ENCODE measurements at regions not wholly inside any gene's neighbourhood (a gene's known extent, or its start where the extent isn't known, plus 50 kb on each side); places are given as distances from the start of the nearest gene placed in this dataset.

DNA sequence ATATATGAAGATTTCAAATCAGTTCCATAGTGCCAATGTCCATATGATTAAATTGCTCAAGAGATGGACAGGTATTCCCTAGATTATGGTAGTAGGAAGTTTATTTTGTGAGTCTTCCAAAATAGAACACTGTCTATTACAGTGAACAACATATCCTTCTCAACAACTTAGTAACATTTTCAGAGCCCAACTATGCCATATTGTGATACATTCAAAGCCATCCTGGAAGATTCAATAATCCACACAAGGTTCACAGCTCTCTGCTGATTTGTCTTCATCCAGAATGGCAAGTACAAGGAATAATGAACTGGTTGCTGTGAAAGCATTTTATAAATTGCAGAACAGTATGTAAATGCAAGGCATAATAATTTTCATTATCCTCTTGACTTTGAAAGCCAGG, 213.9 kb downstream of the CHRM2 start:
- TF ChIP-seq GATA3 (IDR thresholded peaks at IDR 0.05; ENCODE audit: low read depth, low read length) (no peak), GATA2 (IDR thresholded peaks at IDR 0.05; ENCODE audit: low read depth, low read length) (no peak)

DNA sequence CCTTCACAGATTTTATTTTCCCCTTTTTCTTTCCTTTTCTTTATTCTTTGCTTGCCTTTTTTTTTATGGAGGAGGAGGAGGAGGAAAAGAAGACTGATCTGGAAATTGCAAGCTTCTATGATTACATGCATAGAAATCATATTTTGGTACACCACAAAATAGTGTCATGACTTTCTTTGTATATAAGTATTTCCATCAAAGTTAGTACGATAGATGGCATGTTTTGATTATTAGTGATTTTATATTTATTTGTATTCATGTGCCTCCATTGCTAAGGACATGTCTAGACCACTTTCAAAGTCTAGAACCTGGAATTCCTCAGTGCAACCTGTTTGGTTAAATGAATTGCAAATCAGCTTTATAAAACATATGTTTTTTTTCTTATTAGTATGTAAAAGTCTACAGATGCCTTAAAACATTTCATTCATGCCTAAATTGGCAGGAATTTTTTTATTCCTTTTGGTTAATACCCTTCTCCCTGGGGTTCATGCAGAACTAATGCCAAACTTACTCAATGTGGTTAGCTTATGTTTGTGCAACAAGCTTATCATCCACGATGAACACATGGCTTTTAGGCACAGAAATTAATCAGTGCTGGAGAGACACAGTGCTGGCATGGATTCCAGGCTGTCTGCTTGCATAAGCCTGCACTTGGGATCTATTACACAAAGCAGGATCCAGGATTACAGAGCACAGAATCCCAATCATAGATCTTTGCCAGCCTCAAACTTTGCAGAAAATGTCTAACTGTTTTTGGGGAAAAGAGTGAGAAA, 213.1 kb downstream of the CHRM2 start:
- TF ChIP-seq GATA3 (IDR thresholded peaks at IDR 0.05; ENCODE audit: low read depth, low read length) (peak; percentile 57; the same call in 1 of the 2 replicates), GATA2 (IDR thresholded peaks at IDR 0.05; ENCODE audit: low read depth, low read length) (peak; percentile 91)

DNA sequence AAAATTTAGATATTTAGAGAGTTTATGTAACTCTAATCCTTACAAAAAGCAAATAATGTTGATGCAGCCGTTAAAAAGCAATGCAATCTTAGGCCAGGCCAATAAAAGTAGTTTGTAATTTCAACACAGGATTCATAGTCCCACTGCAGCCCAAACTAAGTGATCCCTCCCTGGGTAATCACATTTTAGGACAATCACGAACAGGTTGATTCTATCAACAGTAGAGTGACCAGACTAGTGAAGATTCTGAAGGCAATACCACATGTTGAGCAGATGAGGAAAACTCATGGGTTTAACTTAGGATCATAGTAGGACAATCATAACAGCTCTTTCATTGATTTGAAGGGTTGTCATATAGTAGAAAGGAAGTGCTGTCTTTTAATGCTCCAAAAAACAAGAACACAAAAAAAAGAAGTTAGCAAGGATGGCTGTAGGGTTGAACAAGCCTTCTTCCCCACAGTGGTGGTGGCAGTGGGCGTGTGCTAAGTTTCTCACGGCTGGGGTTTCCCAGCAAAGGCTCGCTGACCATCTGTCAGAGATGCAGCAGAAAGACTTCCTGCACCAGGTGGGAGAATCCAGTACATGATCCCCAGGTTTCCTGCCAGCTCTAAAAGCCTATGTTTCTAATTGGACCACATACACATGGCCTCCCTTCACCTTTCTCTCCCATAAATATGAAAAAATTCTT, 212.2 kb downstream of the CHRM2 start:
- TF ChIP-seq GATA2 (IDR thresholded peaks at IDR 0.05; ENCODE audit: low read depth, low read length) (no peak), GATA3 (IDR thresholded peaks at IDR 0.05; ENCODE audit: low read depth, low read length) (no peak)

- TF ChIP-seq GATA2 (IDR thresholded peaks at IDR 0.05; ENCODE audit: low read depth, low read length): no peak
- no peak for TF ChIP-seq GATA3 (IDR thresholded peaks at IDR 0.05; ENCODE audit: low read depth, low read length)
Measured at GRCh38 chr7:137078781-137079180, 210.3 kb downstream of the CHRM2 start.

- TF ChIP-seq GATA2 (IDR thresholded peaks at IDR 0.05; ENCODE audit: low read depth, low read length): no peak
- no peak for TF ChIP-seq GATA3 (IDR thresholded peaks at IDR 0.05; ENCODE audit: low read depth, low read length)
Measured at GRCh38 chr7:137074391-137075030, 206.1 kb downstream of the CHRM2 start.

GRCh38 chr7:137073571-137074325, 205.3 kb downstream of the CHRM2 start:
- TF ChIP-seq GATA2 (IDR thresholded peaks at IDR 0.05; ENCODE audit: low read depth, low read length) (no peak), GATA3 (IDR thresholded peaks at IDR 0.05; ENCODE audit: low read depth, low read length) (no peak)
